ENCODE measurements at regions not wholly inside any gene's neighbourhood (a gene's known extent, or its start where the extent isn't known, plus 50 kb on each side); places are given as distances from the start of the nearest gene placed in this dataset.

DNA sequence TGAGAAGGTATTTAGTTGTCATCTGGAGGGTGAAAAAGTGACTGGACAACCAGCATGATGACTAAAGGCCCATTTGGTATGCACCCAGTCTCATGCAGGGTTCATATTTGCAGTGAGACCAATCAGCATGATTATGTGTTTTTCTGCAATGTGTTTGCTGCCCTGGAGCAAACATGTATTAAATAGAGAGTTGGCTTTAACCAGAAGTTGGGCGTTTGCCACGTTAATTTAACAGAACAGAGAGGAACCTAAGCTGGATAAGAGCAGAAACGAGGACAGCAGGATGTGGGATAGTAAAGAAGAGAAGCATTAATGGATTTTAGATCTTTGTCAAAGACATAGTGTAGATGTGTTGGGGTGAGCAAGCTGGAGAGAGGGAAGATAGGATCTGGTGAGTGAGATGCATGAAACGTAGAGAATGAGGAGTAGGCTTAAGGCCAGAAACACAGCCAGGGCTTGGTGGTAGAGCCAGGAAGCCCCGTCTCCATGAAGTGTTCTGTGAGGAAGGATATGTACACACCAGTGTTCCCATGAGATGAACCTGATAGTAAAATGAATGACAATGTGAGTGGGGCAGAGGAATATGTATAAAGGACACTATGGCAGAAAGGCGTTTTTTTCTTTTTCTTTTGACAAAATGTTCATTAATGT lies 164.0 kb upstream of the PDGFD start:
- TF ChIP-seq, protein P1, sequence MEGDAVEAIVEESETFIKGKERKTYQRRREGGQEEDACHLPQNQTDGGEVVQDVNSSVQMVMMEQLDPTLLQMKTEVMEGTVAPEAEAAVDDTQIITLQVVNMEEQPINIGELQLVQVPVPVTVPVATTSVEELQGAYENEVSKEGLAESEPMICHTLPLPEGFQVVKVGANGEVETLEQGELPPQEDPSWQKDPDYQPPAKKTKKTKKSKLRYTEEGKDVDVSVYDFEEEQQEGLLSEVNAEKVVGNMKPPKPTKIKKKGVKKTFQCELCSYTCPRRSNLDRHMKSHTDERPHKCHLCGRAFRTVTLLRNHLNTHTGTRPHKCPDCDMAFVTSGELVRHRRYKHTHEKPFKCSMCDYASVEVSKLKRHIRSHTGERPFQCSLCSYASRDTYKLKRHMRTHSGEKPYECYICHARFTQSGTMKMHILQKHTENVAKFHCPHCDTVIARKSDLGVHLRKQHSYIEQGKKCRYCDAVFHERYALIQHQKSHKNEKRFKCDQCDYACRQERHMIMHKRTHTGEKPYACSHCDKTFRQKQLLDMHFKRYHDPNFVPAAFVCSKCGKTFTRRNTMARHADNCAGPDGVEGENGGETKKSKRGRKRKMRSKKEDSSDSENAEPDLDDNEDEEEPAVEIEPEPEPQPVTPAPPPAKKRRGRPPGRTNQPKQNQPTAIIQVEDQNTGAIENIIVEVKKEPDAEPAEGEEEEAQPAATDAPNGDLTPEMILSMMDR (IDR thresholded peaks at IDR 0.05), result no peak
- TF ChIP-seq PRDM15 (CRISPR knock-in tag; IDR thresholded peaks at IDR 0.05), result no peak
